ENCODE measurements at regions not wholly inside any gene's neighbourhood (a gene's known extent, or its start where the extent isn't known, plus 50 kb on each side); places are given as distances from the start of the nearest gene placed in this dataset.

DNA sequence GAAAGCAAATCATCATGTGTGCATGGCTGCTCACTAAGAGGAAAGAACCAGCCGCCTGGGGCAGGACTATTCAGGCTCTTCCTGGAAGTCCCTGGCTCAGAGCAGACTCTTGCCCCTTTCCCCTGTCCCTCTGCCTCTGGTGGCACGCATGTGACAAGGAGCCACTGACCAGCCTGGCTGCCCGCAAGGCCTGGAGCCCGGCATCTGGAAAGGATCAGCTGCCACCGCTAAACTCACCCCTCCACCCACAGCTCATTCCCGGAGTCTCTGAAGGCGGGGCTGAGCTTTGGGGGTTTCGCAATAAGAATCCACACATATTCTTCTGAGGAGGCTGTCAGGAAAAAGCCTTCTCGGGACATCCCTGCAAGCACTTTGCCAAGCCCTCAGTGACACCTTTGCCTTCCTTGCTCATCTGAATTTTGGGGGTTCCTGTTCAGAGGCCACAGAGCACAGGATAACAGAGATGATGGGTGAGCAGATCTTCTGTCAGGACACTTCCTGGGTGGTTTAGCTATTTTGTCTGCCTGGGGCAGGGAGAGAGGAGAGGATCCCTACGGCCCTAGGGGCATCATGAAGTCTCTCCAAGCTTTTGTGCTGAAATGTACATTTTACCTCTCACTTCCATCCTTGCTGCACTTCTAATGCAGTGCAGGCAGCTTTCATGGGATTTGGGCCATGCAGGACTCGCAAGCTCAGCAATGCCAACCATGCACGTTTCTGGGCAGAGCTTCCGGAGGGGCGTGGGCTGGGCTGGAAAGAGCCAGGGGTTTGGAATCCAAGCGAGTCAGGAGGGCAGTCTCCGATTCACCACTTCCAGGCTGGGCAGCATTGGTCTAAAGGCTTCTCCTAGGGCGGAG, 124.8 kb upstream of the MAP1LC3B2 start:
- H3K36me3 ChIP-seq (ENCODE audit: control insufficient read depth in 2 of 2, insufficient read depth in 2 of 2, low read length in 2 of 2) = no peaks in the 10 kb centered on the region
- H3K4me3 ChIP-seq (ENCODE audit: low read length in 2 of 2) = peak overlapping the region; percentile 37 to 65
- no peaks in the 10 kb centered on the region for H3K27me3 ChIP-seq (ENCODE audit: control insufficient read depth in 1 of 2, insufficient read depth in 2 of 2, low read length in 2 of 2)
- H3K9ac ChIP-seq (ENCODE audit: low read length in 2 of 2) = peak overlapping the region; percentile 12 to 62
- peak overlapping the region; percentile 64 for H3K27ac ChIP-seq (ENCODE audit: low read length)
- peaks cover 18% of the 10 kb centered on the region for H3K4me1 ChIP-seq (ENCODE audit: control insufficient read depth, insufficient read depth, low read length)
- peaks cover 0 to 8% of the 10 kb centered on the region in 2 donors for H3K9me3 ChIP-seq (ENCODE audit: control insufficient read depth in 2 of 2, low read length in 2 of 2)

DNA sequence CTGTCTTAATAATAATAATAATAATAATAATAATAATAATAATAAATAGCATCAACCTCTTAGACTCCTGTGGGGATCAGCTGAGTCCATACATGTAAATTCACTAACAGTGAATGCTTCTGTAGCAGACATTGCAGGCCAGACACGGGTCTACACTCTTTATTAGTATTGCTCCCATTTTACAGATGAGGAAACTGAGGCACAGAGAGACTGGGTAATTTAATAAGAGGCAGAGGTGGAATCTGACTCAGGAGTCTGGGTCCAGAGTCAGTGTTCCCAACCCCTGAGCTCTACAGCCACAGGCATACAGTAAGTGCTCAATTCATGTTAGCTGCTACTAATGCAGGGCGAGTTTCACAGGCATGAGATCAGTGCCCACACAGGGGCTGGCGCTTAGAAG, 123.2 kb upstream of the MAP1LC3B2 start:
- peaks cover 18% of the 10 kb centered on the region for H3K4me1 ChIP-seq (ENCODE audit: control insufficient read depth, insufficient read depth, low read length)
- no peak overlapping the region for H3K4me3 ChIP-seq (ENCODE audit: low read length in 2 of 2)
- peaks cover 0 to 8% of the 10 kb centered on the region in 2 donors for H3K9me3 ChIP-seq (ENCODE audit: control insufficient read depth in 2 of 2, low read length in 2 of 2)
- no peaks in the 10 kb centered on the region for H3K36me3 ChIP-seq (ENCODE audit: control insufficient read depth in 2 of 2, insufficient read depth in 2 of 2, low read length in 2 of 2)
- no peak overlapping the region for H3K27ac ChIP-seq (ENCODE audit: low read length)
- no peaks in the 10 kb centered on the region for H3K27me3 ChIP-seq (ENCODE audit: control insufficient read depth in 1 of 2, insufficient read depth in 2 of 2, low read length in 2 of 2)
- no peak overlapping the region for H3K9ac ChIP-seq (ENCODE audit: low read length in 2 of 2)

GRCh38 chr12:116436561-116437249, 122.5 kb upstream of the MAP1LC3B2 start:
- Histone ChIP-seq H3K27ac (ENCODE audit: low read length) (no peak overlapping the region), H3K9ac (ENCODE audit: low read length in 2 of 2) (no peak overlapping the region), H3K4me1 (ENCODE audit: control insufficient read depth, insufficient read depth, low read length) (peaks cover 18% of the 10 kb centered on the region), H3K27me3 (ENCODE audit: control insufficient read depth in 1 of 2, insufficient read depth in 2 of 2, low read length in 2 of 2) (no peaks in the 10 kb centered on the region), H3K36me3 (ENCODE audit: control insufficient read depth in 2 of 2, insufficient read depth in 2 of 2, low read length in 2 of 2) (no peaks in the 10 kb centered on the region), H3K4me3 (ENCODE audit: low read length in 2 of 2) (no peak overlapping the region), H3K9me3 (ENCODE audit: control insufficient read depth in 2 of 2, low read length in 2 of 2) (peaks cover 0 to 8% of the 10 kb centered on the region in 2 donors)

DNA sequence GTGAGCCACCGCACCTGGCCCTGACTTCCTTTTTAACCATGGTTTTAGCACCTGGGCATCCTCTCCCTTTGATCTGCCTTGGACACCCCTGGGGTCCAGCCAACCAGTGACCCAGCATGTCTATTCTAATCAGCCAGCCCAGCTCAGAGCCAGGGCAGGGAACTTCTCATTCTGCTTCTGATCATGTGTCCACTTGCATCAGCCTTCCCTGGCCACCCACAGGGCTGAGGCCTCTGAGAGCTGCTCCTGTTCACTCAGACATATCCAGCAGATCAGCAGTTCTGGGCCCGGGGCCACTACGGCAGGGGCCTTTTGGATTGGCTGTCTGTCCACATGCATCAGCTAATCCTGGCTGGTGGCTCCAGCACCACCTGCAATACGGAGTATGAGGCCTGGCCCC, 117.9 kb upstream of the MAP1LC3B2 start:
- H3K4me3 ChIP-seq (ENCODE audit: low read length in 2 of 2) = no peak overlapping the region
- no peak overlapping the region for H3K27ac ChIP-seq (ENCODE audit: low read length)
- H3K9ac ChIP-seq (ENCODE audit: low read length in 2 of 2) = no peak overlapping the region
- no peaks in the 10 kb centered on the region for H3K27me3 ChIP-seq (ENCODE audit: control insufficient read depth in 1 of 2, insufficient read depth in 2 of 2, low read length in 2 of 2)
- no peaks in the 10 kb centered on the region for H3K36me3 ChIP-seq (ENCODE audit: control insufficient read depth in 2 of 2, insufficient read depth in 2 of 2, low read length in 2 of 2)
- H3K4me1 ChIP-seq (ENCODE audit: control insufficient read depth, insufficient read depth, low read length) = no peaks in the 10 kb centered on the region
- no peaks in the 10 kb centered on the region for H3K9me3 ChIP-seq (ENCODE audit: control insufficient read depth in 2 of 2, low read length in 2 of 2)

GRCh38 chr12:116442304-116442703, 116.9 kb upstream of the MAP1LC3B2 start:
- H3K9ac ChIP-seq (ENCODE audit: low read length in 2 of 2) = no peak overlapping the region
- H3K36me3 ChIP-seq (ENCODE audit: control insufficient read depth in 2 of 2, insufficient read depth in 2 of 2, low read length in 2 of 2) = no peaks in the 10 kb centered on the region
- H3K27ac ChIP-seq (ENCODE audit: low read length) = no peak overlapping the region
- H3K4me1 ChIP-seq (ENCODE audit: control insufficient read depth, insufficient read depth, low read length) = no peaks in the 10 kb centered on the region
- H3K27me3 ChIP-seq (ENCODE audit: control insufficient read depth in 1 of 2, insufficient read depth in 2 of 2, low read length in 2 of 2) = no peaks in the 10 kb centered on the region
- no peaks in the 10 kb centered on the region for H3K9me3 ChIP-seq (ENCODE audit: control insufficient read depth in 2 of 2, low read length in 2 of 2)
- no peak overlapping the region for H3K4me3 ChIP-seq (ENCODE audit: low read length in 2 of 2)

DNA sequence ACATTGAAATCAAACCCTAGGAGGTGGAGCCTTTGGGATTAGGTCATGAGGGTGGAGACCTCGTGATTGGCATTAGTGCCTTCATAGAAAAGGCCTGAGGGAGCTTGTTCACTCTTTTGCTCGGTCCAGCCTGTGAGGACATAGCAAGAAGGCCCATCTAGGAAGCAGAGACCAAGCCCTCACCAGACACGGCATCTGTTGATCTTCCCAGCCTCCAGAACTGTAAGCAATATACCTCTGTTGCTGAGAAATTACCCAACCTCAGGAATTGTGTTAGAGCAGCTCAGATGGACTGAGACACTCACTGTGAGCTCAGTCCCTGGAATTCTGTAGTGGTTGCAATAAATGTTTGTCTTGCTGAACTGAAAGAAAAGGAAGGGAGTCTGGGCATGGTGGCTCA, 116.2 kb upstream of the MAP1LC3B2 start:
- H3K27ac ChIP-seq (ENCODE audit: low read length) = no peak overlapping the region

GRCh38 chr12:116443821-116444589, 115.2 kb upstream of the MAP1LC3B2 start:
- Histone ChIP-seq H3K9ac (ENCODE audit: low read length in 2 of 2) (no peak overlapping the region), H3K4me3 (ENCODE audit: low read length in 2 of 2) (no peak overlapping the region), H3K36me3 (ENCODE audit: control insufficient read depth in 2 of 2, insufficient read depth in 2 of 2, low read length in 2 of 2) (no peaks in the 10 kb centered on the region), H3K9me3 (ENCODE audit: control insufficient read depth in 2 of 2, low read length in 2 of 2) (no peaks in the 10 kb centered on the region), H3K4me1 (ENCODE audit: control insufficient read depth, insufficient read depth, low read length) (no peaks in the 10 kb centered on the region), H3K27me3 (ENCODE audit: control insufficient read depth in 1 of 2, insufficient read depth in 2 of 2, low read length in 2 of 2) (no peaks in the 10 kb centered on the region), H3K27ac (ENCODE audit: low read length) (no peak overlapping the region)

More for the DNA sequence above, 116.2 kb upstream of the MAP1LC3B2 start:
- H3K4me3 ChIP-seq (ENCODE audit: low read length in 2 of 2) = no peak overlapping the region
- H3K36me3 ChIP-seq (ENCODE audit: control insufficient read depth in 2 of 2, insufficient read depth in 2 of 2, low read length in 2 of 2) = no peaks in the 10 kb centered on the region
- no peaks in the 10 kb centered on the region for H3K9me3 ChIP-seq (ENCODE audit: control insufficient read depth in 2 of 2, low read length in 2 of 2)
- no peak overlapping the region for H3K9ac ChIP-seq (ENCODE audit: low read length in 2 of 2)
- H3K27me3 ChIP-seq (ENCODE audit: control insufficient read depth in 1 of 2, insufficient read depth in 2 of 2, low read length in 2 of 2) = no peaks in the 10 kb centered on the region
- no peaks in the 10 kb centered on the region for H3K4me1 ChIP-seq (ENCODE audit: control insufficient read depth, insufficient read depth, low read length)

DNA sequence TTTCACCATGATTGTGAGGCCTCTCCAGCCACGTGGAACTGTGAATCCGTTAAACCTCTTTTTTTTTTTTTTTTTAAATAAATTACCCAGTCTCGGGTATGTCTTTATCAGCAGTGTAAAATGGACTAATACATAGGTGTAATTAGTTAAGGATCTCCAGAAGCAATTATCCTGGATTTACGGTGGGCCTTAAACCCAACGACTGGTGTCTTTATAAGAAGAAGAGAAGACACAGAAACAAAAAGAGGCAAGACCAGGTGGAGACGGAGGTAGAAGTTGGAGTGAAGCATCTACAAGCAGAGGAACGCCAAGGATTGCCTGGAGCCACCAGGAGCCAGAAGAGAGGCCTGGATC, 114.6 kb upstream of the MAP1LC3B2 start:
- no peaks in the 10 kb centered on the region for H3K27me3 ChIP-seq (ENCODE audit: control insufficient read depth in 1 of 2, insufficient read depth in 2 of 2, low read length in 2 of 2)
- H3K36me3 ChIP-seq (ENCODE audit: control insufficient read depth in 2 of 2, insufficient read depth in 2 of 2, low read length in 2 of 2) = no peaks in the 10 kb centered on the region
- H3K9ac ChIP-seq (ENCODE audit: low read length in 2 of 2) = no peak overlapping the region
- no peak overlapping the region for H3K27ac ChIP-seq (ENCODE audit: low read length)
- H3K9me3 ChIP-seq (ENCODE audit: control insufficient read depth in 2 of 2, low read length in 2 of 2) = no peaks in the 10 kb centered on the region
- no peak overlapping the region for H3K4me3 ChIP-seq (ENCODE audit: low read length in 2 of 2)
- no peaks in the 10 kb centered on the region for H3K4me1 ChIP-seq (ENCODE audit: control insufficient read depth, insufficient read depth, low read length)

DNA sequence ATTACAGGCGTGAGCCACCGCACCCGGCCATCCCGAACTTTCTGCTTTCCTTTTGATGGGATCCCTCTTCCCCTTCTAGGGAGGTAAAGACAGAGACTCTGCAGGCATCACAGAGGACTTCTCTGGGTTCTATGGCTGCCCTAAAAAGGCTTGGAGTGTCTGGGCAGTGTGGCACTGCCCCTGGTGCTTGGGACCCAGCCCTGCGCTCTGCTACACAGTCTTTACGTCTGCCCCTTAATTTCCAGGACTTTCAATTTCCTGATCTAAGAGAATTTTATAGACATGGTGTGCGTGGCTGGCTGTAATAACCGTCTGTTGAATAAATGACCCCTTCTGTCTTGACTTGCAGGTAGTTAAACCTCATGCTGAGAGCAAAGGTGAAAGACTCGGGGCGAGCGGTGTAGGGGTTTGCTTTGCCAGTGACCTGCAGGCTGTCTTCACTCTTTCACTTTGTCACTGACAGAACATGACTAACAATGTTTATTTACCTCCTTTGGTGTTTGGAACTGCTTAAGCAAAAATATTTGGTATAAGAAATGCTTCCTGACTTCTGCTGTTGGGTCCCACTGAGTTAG, 110.9 kb upstream of the MAP1LC3B2 start:
- H3K9me3 ChIP-seq (ENCODE audit: control insufficient read depth in 2 of 2, low read length in 2 of 2) = no peaks in the 10 kb centered on the region
- H3K27ac ChIP-seq (ENCODE audit: low read length) = no peak overlapping the region
- H3K4me1 ChIP-seq (ENCODE audit: control insufficient read depth, insufficient read depth, low read length) = no peaks in the 10 kb centered on the region
- no peak overlapping the region for H3K4me3 ChIP-seq (ENCODE audit: low read length in 2 of 2)
- no peak overlapping the region for H3K9ac ChIP-seq (ENCODE audit: low read length in 2 of 2)
- H3K36me3 ChIP-seq (ENCODE audit: control insufficient read depth in 2 of 2, insufficient read depth in 2 of 2, low read length in 2 of 2) = no peaks in the 10 kb centered on the region
- H3K27me3 ChIP-seq (ENCODE audit: control insufficient read depth in 1 of 2, insufficient read depth in 2 of 2, low read length in 2 of 2) = no peaks in the 10 kb centered on the region

- Histone ChIP-seq H3K27ac (ENCODE audit: low read length) (no peak overlapping the region), H3K9ac (ENCODE audit: low read length in 2 of 2) (no peak overlapping the region), H3K36me3 (ENCODE audit: control insufficient read depth in 2 of 2, insufficient read depth in 2 of 2, low read length in 2 of 2) (no peaks in the 10 kb centered on the region), H3K9me3 (ENCODE audit: control insufficient read depth in 2 of 2, low read length in 2 of 2) (no peaks in the 10 kb centered on the region), H3K4me1 (ENCODE audit: control insufficient read depth, insufficient read depth, low read length) (peaks cover 10% of the 10 kb centered on the region), H3K27me3 (ENCODE audit: control insufficient read depth in 1 of 2, insufficient read depth in 2 of 2, low read length in 2 of 2) (no peaks in the 10 kb centered on the region), H3K4me3 (ENCODE audit: low read length in 2 of 2) (no peak overlapping the region)
These were observed 108.7 kb upstream of the MAP1LC3B2 start for GRCh38 chr12:116450406-116450910.
